ENCODE measurements at regions not wholly inside any gene's neighbourhood (a gene's known extent, or its start where the extent isn't known, plus 50 kb on each side); places are given as distances from the start of the nearest gene placed in this dataset.

- no peak for DNase-seq
Observed at GRCh38 chr6:147621263-147621662, 112.8 kb downstream of the SAMD5 start.

- DNase-seq = no peak
Observed at GRCh38 chr6:147621961-147622360, 113.5 kb downstream of the SAMD5 start.

- no peak for DNase-seq
Observed at GRCh38 chr6:147624946-147625515, 116.5 kb downstream of the SAMD5 start.

- no peak for DNase-seq
Observed at GRCh38 chr6:147625946-147626345, 117.5 kb downstream of the SAMD5 start.

GRCh38 chr6:147627411-147627810 is 118.9 kb downstream of the SAMD5 start:
- DNase-seq = no peak

GRCh38 chr6:147633191-147633590 is 124.7 kb downstream of the SAMD5 start:
- DNase-seq = no peak

- DNase-seq = no peak
Observed at GRCh38 chr6:147637620-147638195, 129.2 kb downstream of the SAMD5 start.

GRCh38 chr6:147639279-147639678 is 130.8 kb downstream of the SAMD5 start:
- no peak for DNase-seq

- DNase-seq = no peak
Observed at GRCh38 chr6:147640606-147641005, 132.1 kb downstream of the SAMD5 start.

- no peak for DNase-seq
Observed at GRCh38 chr6:147641511-147641910, 133.0 kb downstream of the SAMD5 start.

- no peak for DNase-seq
Observed at GRCh38 chr6:147642458-147642857, 134.0 kb downstream of the SAMD5 start.

- no peak for DNase-seq
Observed at GRCh38 chr6:147643341-147644200, 135.1 kb downstream of the SAMD5 start.

GRCh38 chr6:147648916-147649315 is 140.4 kb downstream of the SAMD5 start:
- DNase-seq = no peak

- DNase-seq = no peak
Observed at GRCh38 chr6:147651249-147652063, 143.0 kb downstream of the SAMD5 start.

GRCh38 chr6:147653631-147654030 is 145.1 kb downstream of the SAMD5 start:
- no peak for DNase-seq

GRCh38 chr6:147654103-147654845 is 145.8 kb downstream of the SAMD5 start:
- no peak for DNase-seq

- no peak for DNase-seq
Observed at GRCh38 chr6:147660334-147661311, 152.1 kb downstream of the SAMD5 start.

GRCh38 chr6:147662646-147663045 is 154.2 kb downstream of the SAMD5 start:
- no peak for DNase-seq

GRCh38 chr6:147664092-147664491 is 155.6 kb downstream of the SAMD5 start:
- DNase-seq = no peak

- no peak for DNase-seq
Observed at GRCh38 chr6:147666255-147666654, 157.8 kb downstream of the SAMD5 start.

- no peak for DNase-seq
Observed at GRCh38 chr6:147667082-147667481, 158.6 kb downstream of the SAMD5 start.
